ENCODE measurements at regions not wholly inside any gene's neighbourhood (a gene's known extent, or its start where the extent isn't known, plus 50 kb on each side); places are given as distances from the start of the nearest gene placed in this dataset.

GRCh38 chr5:2109566-2109965, 226.8 kb upstream of the IRX4 start:
- no peak for TF ChIP-seq CTCF (IDR thresholded peaks at IDR 0.05; ENCODE audit: extremely low read depth, missing control alignments)
- no peak for DNase-seq (ENCODE audit: low spot score)

DNA sequence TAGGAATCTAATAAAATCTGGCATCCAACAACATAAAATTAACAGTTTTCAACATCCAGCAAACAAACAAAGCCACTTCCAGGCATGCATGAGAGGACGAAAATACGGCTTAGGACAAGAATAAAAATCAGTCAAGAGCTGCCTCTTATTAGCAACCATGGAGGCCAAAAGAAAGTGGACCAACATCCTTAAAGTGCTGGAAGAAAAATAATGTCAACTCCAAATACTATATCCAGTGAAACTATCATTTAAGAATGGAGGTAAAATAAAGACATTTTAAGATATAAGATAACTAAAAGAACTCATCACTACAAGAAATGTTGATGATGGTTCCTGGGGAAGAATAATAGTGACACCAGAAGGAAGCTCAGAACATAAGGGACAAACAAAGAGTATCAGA, 224.0 kb upstream of the IRX4 start:
- DNase-seq (ENCODE audit: low spot score): no peak
- TF ChIP-seq CTCF (IDR thresholded peaks at IDR 0.05; ENCODE audit: extremely low read depth, missing control alignments): no peak

DNA sequence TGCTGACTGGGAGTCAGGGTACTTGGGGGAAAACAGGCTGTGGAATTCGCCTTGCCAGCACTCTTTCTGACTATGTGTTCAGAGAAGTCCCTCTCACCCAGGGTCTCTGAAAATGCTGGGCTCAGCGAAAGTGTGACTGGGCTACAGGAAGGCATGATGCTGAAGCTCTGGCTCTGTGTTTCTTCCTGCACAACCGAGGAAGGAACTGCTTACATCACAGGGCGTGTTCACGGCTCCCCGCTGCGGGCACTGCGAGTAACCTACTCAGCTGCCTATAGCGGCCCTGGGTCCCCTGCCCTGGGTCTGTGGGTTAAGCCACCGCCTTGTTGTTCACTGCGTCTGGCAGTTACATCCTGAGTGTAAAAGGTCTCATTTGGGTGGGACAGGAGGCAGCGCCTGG, 222.4 kb upstream of the IRX4 start:
- no peak for DNase-seq (ENCODE audit: low spot score)
- TF ChIP-seq CTCF (IDR thresholded peaks at IDR 0.05; ENCODE audit: extremely low read depth, missing control alignments): no peak

DNA sequence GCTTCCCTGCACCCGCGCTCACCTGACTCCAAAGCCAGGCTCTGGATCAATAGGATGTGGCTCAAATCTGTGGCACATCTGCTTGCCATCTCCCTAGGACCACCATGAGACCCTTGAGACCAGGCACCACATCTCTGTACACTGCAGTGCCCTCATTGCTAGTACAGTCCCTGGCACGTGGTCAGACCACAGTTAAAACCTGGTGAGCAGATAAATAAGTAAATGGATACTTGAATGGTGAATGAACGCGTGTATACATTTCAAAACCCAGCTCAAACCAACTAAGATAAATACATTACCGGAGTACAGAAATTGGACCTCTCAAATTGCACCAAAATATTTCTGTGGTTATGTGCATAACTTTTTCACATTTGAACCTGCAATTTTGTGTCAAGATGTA, 221.2 kb upstream of the IRX4 start:
- DNase-seq (ENCODE audit: low spot score): no peak

DNA sequence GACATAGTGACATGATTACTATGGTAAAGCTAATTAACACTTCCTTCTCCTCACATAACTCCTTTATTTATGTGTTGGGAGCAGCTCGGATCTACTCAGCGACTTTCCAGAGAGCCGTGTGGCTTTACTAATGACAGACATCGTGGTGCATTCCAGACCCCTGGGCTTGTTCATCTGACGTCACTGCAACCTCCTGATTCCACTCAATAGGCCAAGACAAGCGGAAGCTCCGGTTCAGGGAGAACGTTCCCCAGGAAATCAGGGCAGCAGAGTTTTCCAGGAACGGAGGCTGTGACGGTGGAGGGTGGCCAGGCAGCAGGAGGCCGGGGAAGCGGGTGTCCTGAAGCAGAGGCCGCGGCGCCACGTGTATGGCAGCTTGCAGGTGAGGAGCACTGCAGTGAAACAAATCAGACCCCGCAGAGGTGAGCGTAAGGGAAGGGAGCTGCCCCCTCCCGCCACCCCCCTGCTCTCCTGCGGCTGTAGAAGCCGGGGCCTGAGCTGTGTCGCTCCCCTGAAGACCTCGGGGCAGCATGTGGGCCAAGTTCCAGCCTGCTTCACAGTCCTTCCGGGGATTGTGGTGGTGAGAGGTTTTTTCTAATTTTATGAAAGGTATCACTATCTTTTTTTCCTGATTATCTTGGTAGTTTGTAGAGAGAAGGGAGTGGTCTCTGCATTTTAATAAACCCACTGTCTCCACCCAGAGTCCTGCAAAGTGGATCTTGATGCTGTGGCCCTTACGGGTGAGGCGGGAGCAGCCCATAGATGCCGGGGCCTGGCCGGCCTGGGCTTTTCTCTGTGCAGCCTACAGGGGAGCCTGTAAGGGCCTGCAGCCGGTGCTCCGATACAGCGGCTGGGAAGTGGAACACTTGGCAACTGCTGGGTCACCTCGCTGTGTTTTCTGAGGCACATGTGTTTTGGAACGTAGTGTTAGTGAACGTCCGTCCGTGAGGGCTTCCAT, 220.4 kb upstream of the IRX4 start:
- no peak for DNase-seq (ENCODE audit: low spot score)
- no peak for TF ChIP-seq CTCF (IDR thresholded peaks at IDR 0.05; ENCODE audit: extremely low read depth, missing control alignments)

More for the DNA sequence above, 221.2 kb upstream of the IRX4 start:
- TF ChIP-seq CTCF (IDR thresholded peaks at IDR 0.05; ENCODE audit: extremely low read depth, missing control alignments): no peak

GRCh38 chr5:2101685-2102084, 219.0 kb upstream of the IRX4 start:
- no peak for TF ChIP-seq CTCF (IDR thresholded peaks at IDR 0.05; ENCODE audit: extremely low read depth, missing control alignments)
- no peak for DNase-seq (ENCODE audit: low spot score)

DNA sequence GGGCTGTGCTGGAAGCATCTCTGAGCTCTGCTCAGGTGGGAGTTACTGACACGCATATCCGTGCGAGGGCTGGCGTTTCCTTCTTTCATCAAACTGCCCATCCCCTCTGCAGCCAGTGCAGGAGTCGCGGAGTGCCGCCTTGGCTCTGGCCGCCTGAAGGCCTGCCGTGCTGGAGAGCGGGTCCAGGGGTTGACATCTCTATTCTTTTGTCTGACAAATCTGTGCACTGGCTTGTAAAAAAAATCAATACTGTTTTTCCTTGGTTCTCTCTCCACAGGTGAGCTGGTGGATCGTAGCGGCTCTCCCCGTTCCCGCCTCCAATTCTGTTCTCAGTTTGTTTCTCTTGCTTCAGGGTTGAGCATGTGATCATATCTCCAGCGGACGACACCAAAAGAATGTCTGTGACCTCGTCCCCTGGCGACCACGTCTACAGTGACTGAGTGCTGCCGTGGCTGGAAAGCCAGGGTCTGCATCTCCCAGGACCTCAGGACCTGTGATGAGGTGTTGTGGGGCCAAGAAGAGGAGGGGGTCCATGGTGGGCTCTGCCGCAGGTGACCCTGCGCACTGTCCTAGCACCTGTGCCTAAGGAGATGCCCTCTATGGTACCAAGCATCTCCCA, 214.3 kb upstream of the IRX4 start:
- DNase-seq (ENCODE audit: low spot score): no peak
- TF ChIP-seq CTCF (IDR thresholded peaks at IDR 0.05; ENCODE audit: extremely low read depth, missing control alignments): no peak

Measured in GM20000 (cell line).